ENCODE measurements at regions not wholly inside any gene's neighbourhood (a gene's known extent, or its start where the extent isn't known, plus 50 kb on each side); places are given as distances from the start of the nearest gene placed in this dataset.

DNA sequence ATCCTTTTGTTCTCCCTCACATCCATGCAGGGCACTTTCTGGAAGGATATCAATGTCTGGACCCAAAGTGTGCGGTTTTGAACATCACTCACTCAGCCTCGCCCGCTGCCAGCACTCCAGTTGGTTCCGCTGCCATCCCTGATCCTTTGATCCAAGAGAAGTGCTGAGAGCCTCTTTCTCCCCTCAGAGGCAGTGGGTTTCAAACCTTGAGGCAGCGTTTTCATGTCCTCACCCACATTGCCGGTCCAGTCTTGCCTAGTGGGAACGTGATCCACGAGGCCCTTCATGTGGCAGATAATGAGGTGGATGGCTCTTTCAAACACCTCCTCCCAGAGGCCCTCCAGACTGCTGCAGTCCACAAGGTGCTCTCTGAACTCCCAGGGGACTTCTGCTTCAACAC, 122.2 kb downstream of the ACTL8 start:
- no peak for DNase-seq (ENCODE audit: low read depth in 4 of 4, low spot score in 3 of 4)

DNA sequence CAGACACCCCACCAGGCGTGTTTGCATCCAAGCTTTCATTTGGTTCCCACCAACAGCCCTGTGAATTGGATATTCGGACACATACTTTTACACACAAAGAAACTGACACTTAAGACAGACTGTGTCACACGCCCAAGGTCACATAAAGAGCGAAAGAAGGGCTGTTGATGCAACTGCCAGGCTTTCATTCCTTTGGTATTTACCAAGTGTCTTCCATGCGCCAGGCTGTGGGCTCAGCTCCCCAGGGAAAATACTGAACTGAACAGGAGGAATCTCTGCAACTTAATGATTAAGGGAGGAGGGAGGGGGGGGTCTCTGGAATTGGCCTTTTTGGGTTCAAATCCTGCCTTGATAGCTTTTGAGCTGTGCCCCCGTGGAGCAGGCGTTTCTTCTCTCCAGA, 122.8 kb downstream of the ACTL8 start:
- no peak for DNase-seq (ENCODE audit: low read depth in 4 of 4, low spot score in 3 of 4)

GRCh38 chr1:17878837-17879236, 123.7 kb downstream of the ACTL8 start:
- DNase-seq (ENCODE audit: low read depth in 4 of 4, low spot score in 3 of 4) = no peak

GRCh38 chr1:17880449-17880848, 125.3 kb downstream of the ACTL8 start:
- DNase-seq (ENCODE audit: low read depth in 4 of 4, low spot score in 3 of 4) = no peak

- no peak for DNase-seq (ENCODE audit: low read depth in 4 of 4, low spot score in 3 of 4)
Observed at GRCh38 chr1:17881761-17882160, 126.6 kb downstream of the ACTL8 start.

- no peak for DNase-seq (ENCODE audit: low read depth in 4 of 4, low spot score in 3 of 4)
Observed at GRCh38 chr1:17883136-17883535, 128.0 kb downstream of the ACTL8 start.

DNA sequence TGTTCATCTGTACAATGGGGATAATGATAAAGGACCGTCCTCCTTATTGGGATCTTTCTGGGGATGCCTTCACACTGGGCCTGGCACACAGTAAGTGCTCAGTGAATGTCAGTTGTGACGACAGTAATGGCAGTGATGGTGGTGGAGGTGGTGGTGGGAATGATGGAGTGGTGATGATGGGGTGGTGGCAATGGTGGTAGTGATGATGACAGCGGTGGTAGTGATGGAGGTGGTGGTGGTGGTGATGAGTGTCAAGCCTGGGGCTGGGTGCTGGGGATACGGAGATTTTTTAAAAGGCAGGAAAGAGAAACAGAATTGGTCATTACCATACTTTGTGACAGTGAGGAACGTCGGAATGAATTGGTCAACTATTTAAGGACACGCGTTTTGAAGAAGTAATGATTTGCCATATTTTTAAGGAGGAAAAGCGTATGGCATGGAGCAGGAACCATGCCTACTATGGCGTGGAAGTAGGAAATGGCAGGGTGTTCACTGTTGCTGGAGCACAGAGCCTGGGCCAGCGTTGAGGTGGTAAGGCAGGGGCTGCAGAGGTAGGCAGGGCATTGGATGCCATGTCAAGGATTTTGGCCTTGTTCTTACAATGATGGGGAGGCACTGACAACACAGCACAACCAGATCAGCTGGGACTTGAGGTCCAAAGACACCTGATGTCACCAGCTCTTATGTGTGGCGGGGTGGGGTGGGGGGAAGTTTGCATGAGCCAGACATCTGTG, 128.7 kb downstream of the ACTL8 start:
- DNase-seq (ENCODE audit: low read depth in 4 of 4, low spot score in 3 of 4) = no peak

DNA sequence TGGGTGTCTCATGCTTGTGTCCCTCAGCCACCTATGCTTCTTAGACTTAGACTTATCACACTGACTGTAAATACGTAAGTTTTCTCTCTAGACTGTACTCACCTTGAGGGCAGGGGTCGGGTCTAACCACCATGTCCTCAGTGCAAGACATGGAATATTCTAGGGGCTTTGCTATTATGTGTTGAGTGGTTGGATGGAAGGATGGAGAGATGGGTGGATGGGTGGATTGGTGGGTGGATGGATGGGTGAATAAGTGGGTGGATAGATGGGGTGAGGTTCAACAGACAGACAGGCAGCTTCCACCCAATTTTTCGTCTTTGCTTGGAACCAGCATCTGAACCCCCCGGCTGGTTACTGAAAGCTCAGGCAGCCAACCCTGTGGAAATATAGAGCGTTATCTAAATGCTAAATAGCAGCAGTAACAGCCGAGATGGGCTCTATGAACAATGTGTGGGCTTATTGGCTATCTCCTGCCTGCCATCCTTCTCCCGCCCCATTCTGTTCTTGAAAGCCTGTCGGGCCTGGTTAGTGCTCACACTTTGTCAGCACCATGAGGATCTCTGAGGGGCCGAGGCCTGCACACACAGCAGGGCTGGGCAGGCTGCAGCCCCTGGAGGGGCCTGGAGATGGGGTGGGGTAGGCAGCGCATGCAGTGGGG, 130.7 kb downstream of the ACTL8 start:
- DNase-seq (ENCODE audit: low read depth in 4 of 4, low spot score in 3 of 4) = no peak

GRCh38 chr1:17886386-17886785, 131.3 kb downstream of the ACTL8 start:
- no peak for DNase-seq (ENCODE audit: low read depth in 4 of 4, low spot score in 3 of 4)

DNA sequence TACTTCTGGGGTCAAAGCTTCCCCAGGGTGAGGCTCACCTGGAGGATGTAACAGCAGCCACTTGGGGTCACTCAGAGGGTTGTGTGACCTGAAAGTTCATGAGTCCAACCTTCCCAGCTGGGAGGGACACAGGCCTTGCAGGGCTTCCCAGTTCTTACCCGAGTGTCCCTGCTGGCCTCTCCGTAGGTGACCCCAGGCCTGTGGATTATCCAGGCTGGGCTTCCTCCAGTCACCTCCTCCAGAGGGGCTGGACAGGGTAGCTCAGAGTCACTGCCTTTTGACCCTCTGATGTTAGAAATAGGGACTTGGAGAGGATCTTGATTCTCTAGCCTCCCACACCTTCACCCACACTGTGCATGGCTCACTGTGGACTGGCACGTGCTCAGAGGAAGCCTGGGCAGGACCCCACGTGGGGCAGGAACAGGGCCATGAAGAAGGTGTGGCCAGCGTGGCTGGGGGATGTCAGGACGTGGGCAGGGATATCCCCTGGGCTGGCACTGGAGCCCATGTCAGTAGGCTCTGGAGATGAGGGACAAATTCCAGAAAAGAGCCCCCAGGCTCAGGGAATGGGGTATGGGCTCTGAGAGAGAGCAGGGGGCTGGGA, 131.8 kb downstream of the ACTL8 start:
- no peak for DNase-seq (ENCODE audit: low read depth in 4 of 4, low spot score in 3 of 4)

GRCh38 chr1:17887661-17888371, 132.7 kb downstream of the ACTL8 start:
- DNase-seq (ENCODE audit: low read depth in 4 of 4, low spot score in 3 of 4) = no peak

- no peak for DNase-seq (ENCODE audit: low read depth in 4 of 4, low spot score in 3 of 4)
Observed at GRCh38 chr1:17890056-17890814, 135.1 kb downstream of the ACTL8 start.

DNA sequence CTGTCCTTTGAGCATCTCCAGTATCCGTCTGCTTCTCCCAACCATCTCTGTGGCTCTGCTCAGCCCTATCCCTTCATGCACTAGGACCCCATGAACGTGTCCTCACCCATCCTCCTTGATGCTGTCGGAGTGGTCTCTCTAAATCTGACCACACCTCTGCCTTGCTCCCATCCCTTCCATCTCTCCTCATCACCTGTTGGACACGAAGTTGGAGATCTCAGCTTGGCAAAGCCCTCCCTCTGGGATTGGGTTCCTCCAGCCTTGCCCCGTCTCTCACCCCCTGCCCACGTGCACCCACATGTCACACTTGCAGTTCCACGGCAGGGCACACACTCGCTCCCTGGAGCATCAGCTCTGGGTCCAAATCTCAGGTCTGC, 135.7 kb downstream of the ACTL8 start:
- DNase-seq (ENCODE audit: low read depth in 4 of 4, low spot score in 3 of 4) = no peak

DNA sequence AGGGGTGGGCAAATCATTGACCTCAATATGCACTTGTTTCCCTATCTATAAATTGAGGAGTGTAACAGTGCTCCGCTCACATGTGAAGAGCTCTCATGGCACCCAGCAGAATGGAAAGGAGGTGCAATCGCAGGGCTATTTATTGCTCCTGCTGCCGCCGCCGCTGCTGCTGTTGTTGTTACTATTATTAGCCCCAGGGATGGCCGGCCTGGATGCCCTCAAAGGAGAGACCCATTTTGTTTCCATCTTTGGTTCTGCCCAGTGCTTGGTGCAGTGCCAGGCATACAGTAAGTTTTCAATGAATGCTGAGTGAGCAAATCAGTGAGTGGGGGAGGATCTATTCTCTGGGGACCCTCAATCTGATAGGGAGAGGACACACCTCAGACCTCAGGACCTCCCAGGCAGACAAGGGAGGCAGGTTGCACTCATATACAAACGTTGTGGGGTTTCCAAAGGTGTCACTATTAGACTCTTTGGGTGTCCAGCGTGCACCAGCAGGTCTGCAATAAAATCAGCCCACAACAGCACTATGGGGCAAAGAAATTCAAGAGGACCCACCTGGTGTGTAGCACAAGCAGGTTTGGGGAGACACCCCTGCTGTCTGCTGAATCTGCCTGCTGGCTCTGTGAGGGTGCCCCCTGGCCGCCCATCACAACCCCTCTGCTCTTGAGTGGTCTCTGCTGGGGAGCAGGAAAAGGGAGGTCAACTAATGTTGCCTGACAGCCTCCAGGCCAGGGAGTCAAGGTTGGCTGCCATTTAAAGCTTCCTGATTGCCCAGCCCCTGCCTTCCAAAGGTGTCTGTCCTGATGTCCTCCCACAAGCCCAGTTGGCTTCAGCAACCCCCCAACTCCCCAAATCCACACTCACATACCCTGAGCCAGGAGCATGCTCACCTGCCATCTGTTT, 136.3 kb downstream of the ACTL8 start:
- no peak for DNase-seq (ENCODE audit: low read depth in 4 of 4, low spot score in 3 of 4)

GRCh38 chr1:17892225-17892624, 137.1 kb downstream of the ACTL8 start:
- DNase-seq (ENCODE audit: low read depth in 4 of 4, low spot score in 3 of 4) = no peak

GRCh38 chr1:17892851-17893250, 137.7 kb downstream of the ACTL8 start:
- no peak for DNase-seq (ENCODE audit: low read depth in 4 of 4, low spot score in 3 of 4)

DNA sequence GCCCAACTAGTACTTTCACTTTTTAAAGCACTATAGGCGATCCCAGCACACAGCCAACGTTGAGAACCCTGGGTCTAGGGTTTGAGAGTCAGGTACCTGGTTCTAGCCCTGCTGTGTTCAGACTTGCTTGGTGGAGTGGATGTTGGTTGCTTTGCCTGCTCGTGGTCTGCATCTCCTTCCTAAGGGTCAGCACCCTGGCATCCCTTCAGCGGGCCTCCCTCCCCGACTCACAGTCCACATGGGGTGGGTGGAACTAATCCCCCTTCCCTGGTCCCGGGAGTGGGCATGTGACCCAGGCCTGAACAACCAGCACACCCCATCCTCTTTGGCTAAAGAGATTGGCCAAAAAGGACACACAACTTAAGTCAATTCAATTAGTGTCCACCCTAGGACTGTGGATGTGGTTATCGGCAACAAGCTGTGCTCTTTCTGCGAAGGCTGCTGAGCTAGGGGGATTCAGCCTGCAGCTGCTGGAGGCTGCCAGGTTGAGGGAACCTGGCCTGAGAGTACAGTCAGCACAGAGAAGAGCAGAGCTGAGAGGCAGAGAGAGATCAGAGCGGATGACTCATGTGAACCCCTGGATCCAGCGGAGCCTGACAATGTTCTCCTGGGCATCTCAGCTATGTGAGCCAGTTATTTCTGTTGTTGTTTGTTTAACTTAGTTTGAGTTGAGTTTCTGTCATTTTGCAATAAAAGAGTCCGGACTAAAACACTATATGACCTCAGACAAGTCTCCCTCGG, 138.9 kb downstream of the ACTL8 start:
- DNase-seq (ENCODE audit: low read depth in 4 of 4, low spot score in 3 of 4) = no peak

DNA sequence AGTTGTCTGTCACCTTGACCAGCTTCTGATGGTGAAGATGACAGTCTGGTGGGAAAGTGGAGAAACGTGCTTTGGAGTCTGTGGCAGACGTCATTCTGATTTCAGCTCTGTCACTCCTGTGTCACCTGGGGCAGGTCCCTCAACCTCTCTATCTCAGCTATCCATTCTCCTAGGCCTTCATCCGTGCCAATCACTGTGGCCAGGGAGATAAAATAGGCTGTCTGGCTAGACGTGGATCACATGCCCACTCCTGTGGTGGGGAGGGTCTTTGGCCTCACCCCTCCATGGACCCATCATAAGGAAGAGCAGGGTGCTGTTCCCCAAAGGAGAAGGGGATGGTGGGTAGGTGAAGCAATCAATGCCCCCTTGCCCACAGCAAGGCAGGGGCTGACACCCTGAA, 140.3 kb downstream of the ACTL8 start:
- no peak for DNase-seq (ENCODE audit: low read depth in 4 of 4, low spot score in 3 of 4)

DNA sequence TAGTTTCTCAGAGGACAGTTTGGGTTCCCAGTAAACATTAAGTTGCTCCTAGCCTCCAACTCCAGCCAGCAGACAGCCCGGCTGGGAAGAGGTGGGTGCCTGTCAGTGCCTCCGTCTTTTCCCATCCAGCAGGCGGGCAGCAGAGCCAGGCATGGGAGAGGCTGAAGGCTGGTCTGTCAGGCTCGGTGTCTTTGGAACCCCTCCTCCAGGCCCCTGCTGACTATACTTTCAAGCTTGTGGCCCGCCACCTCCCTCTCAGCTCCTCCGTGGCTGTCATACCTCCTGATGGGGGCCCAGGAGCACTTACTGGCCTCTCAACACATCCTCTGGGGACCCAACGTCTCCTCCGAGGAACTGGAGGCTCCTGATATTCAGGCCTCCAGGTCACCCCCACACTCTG, 140.9 kb downstream of the ACTL8 start:
- DNase-seq (ENCODE audit: low read depth in 4 of 4, low spot score in 3 of 4) = no peak
